ENCODE measurements at regions not wholly inside any gene's neighbourhood (a gene's known extent, or its start where the extent isn't known, plus 50 kb on each side); places are given as distances from the start of the nearest gene placed in this dataset.

DNA sequence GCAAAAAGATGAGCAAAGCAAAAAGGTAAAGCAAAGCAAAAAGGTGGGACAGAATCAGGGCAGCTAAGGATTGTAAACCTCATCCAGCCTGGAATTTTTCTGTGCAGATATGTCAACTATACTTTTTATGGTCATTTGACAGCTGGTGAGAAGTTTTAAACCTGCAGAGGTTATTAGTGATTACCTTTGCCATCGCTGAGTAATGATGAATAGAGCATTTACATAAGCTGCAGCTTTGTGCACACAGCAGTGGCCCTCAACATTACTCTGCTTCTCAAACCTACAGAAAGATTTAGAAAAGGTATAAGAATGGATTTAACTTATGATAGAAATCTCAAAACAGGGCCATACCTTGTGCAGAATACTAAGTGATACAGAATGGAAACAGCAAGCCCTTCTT is 54.5 kb upstream of the C4orf54 start:
- DNase-seq: no peak

GRCh38 chr4:99711657-99712056 is 54.0 kb upstream of the C4orf54 start:
- DNase-seq: no peak

GRCh38 chr4:99710681-99711345 is 53.2 kb upstream of the C4orf54 start:
- no peak for DNase-seq

- no peak for DNase-seq
These were observed 52.4 kb upstream of the C4orf54 start for GRCh38 chr4:99710020-99710419.

DNA sequence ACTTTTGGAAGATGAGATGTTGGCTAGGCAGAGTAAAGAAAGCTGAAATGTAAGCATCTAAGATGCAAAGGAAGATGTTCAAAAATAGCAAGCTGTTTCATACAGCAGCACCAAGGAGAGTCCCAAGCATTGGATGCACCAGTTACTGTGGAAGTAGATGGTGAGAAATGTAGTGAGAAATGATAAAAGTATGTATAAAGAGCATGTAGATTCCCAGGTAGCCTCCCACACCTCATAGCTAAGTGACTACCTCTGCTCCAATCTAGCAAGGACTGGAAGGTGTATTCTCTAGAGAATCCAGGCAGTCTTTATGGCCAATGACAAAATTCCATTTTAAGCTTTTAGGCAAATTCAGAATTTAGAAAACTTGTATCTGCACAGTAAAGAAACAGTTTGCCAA is 50.9 kb upstream of the C4orf54 start:
- no peak for DNase-seq
